ENCODE measurements at regions not wholly inside any gene's neighbourhood (a gene's known extent, or its start where the extent isn't known, plus 50 kb on each side); places are given as distances from the start of the nearest gene placed in this dataset.

- no peak for TF ChIP-seq CTCF (conservative IDR thresholded peaks at IDR 0.05; ENCODE audit: low read depth, low read length)
- no peak for TF ChIP-seq EZH2 (IDR thresholded peaks at IDR 0.05; ENCODE audit: borderline replicate concordance, low read depth, low read length, poor library complexity, severe bottlenecking)
Observed at GRCh38 chr5:51214746-51215145, 168.5 kb upstream of the ISL1 start.
